ENCODE measurements at regions not wholly inside any gene's neighbourhood (a gene's known extent, or its start where the extent isn't known, plus 50 kb on each side); places are given as distances from the start of the nearest gene placed in this dataset.

DNA sequence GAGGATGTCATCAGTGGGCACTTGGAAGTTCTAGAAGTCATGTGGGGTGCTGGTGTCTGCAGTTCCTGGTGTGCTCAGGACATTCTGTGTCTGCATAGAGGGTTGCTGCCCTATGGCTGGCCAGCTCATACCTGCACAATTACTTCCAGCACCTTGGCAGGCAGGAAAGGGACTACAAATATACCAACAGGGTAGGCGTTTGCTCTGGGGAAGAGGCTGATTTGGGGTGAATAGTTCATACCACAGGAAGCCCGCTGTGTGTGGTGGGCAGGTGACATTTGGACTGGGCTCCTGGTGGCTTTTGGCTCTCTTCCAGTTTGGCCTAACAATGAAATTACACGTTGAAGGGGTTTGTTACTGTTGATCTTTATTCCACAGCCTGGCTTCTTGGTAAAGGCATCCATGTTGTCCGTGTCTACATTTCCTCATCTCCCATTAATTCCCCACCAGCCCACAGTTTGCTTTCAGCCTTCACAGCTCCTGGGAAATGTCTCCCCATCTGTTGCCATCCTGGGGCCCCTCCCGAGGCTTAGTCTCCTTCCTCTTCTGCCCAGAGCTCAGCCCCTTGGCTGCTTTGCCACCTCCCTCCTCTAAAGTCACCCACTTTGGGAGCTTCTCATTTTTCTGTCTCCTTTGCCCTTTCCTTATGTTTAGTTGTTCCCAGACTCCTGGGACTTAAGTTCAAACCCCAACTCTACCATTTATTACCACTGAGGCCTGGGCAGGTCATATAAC lies 88.1 kb downstream of the RSPH3 start:
- TF ChIP-seq, protein P1, sequence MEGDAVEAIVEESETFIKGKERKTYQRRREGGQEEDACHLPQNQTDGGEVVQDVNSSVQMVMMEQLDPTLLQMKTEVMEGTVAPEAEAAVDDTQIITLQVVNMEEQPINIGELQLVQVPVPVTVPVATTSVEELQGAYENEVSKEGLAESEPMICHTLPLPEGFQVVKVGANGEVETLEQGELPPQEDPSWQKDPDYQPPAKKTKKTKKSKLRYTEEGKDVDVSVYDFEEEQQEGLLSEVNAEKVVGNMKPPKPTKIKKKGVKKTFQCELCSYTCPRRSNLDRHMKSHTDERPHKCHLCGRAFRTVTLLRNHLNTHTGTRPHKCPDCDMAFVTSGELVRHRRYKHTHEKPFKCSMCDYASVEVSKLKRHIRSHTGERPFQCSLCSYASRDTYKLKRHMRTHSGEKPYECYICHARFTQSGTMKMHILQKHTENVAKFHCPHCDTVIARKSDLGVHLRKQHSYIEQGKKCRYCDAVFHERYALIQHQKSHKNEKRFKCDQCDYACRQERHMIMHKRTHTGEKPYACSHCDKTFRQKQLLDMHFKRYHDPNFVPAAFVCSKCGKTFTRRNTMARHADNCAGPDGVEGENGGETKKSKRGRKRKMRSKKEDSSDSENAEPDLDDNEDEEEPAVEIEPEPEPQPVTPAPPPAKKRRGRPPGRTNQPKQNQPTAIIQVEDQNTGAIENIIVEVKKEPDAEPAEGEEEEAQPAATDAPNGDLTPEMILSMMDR (IDR thresholded peaks at IDR 0.05; ENCODE audit: control extremely low read depth, extremely low read depth, low read depth, missing control alignments), result no peak
- DNase-seq (ENCODE audit: extremely low spot score), result no peak
- POLR2A ChIA-PET, result no interaction called here
- CTCF ChIA-PET, result interaction anchor here (0.8 to 2.2 kb wide), 8 partner anchors 10 to 70 kb away, joined by 3 to 9 read pairs (median 3); no protein-coding TSS in a partner anchor

- ChIA-PET CTCF (interaction anchor here (1.0 to 2.2 kb wide), 7 partner anchors 12 to 117 kb away, joined by 3 to 9 read pairs (median 4); no protein-coding TSS in a partner anchor), POLR2A (interaction anchor here (0.6 kb wide), 1 partner anchor 141 kb away, joined by 3 read pairs; no protein-coding TSS in a partner anchor)
- TF ChIP-seq, protein P1 (IDR thresholded peaks at IDR 0.05; ENCODE audit: control extremely low read depth, extremely low read depth, low read depth, missing control alignments), result no peak
- peak; percentile 73 for DNase-seq (ENCODE audit: extremely low spot score)
Measured at GRCh38 chr6:158910484-158911440, 89.2 kb downstream of the RSPH3 start.

- TF ChIP-seq, protein P1 (IDR thresholded peaks at IDR 0.05; ENCODE audit: control extremely low read depth, extremely low read depth, low read depth, missing control alignments), result no peak
- ChIA-PET POLR2A (no interaction called here), CTCF (no interaction called here)
- DNase-seq (ENCODE audit: extremely low spot score), result no peak
Measured at GRCh38 chr6:158909938-158910337, 90.1 kb downstream of the RSPH3 start.

DNA sequence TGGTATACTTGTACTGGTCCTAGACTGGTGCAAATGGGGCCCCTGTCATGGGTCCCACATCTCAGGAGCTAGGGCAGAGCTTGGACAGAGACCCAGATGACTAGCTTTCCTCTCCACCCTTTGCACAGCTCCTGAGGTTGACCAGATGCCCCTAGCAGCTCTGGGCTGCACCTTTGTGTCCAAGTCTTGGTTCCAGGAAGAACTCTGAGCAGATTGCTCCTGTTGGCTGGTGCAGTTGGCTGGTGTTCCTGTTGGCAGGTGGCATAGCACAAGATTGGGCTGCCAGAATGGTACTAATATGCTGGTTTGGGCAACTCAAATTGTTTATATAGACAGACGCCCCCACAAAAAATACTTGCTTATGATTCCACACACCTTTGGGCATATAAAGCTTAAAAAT lies 89.4 kb upstream of the EZR start:
- TF ChIP-seq, protein P1 (IDR thresholded peaks at IDR 0.05; ENCODE audit: control extremely low read depth, extremely low read depth, low read depth, missing control alignments), result no peak
- ChIA-PET CTCF (interaction anchor here (1.1 to 1.6 kb wide), 3 partner anchors 81 to 688 kb away, joined by 3 to 4 read pairs (median 3); no protein-coding TSS in a partner anchor), POLR2A (no interaction called here)
- DNase-seq (ENCODE audit: extremely low spot score), result no peak

- TF ChIP-seq, protein P1 (IDR thresholded peaks at IDR 0.05; ENCODE audit: control extremely low read depth, extremely low read depth, low read depth, missing control alignments), result no peak
- ChIA-PET POLR2A (no interaction called here), CTCF (interaction anchor here (1.4 to 1.6 kb wide), 2 partner anchors 81 to 135 kb away, joined by 3 to 4 read pairs; no protein-coding TSS in a partner anchor)
- DNase-seq (ENCODE audit: extremely low spot score), result no peak
Measured at GRCh38 chr6:158907931-158908330, 88.8 kb upstream of the EZR start.

- ChIA-PET POLR2A (no interaction called here), CTCF (no interaction called here)
- DNase-seq (ENCODE audit: extremely low spot score), result no peak
- TF ChIP-seq, protein P1 (IDR thresholded peaks at IDR 0.05; ENCODE audit: control extremely low read depth, extremely low read depth, low read depth, missing control alignments), result no peak
Measured at GRCh38 chr6:158906926-158907325, 87.8 kb upstream of the EZR start.
